OCI-LY7 (cell line): ENCODE measurements at regions not wholly inside any gene's neighbourhood (a gene's known extent, or its start where the extent isn't known, plus 50 kb on each side); places are given as distances from the start of the nearest gene placed in this dataset.

Experiments used
- CTCF ChIP-seq: fragments of 200-600 bp; sonication (generic); conservative IDR thresholded peaks from 2 replicates; pipeline ENCODE4 v1.5.1; 2014; ENCODE audit warnings: mild to moderate bottlenecking, antibody characterized with exemption, low read length, moderate library complexity, mixed read lengths
- EZH2phosphoT487 ChIP-seq: fragments of 200-600 bp; sonication (generic); IDR thresholded peaks from 2 replicates; pipeline ENCODE4 v1.6.1; 2018; ENCODE audit warnings: low read depth, borderline replicate concordance, mild to moderate bottlenecking, mixed run types, antibody characterized with exemption, low read length, moderate library complexity, mixed read lengths

- TF ChIP-seq CTCF (no peak), EZH2phosphoT487 (no peak)
Observed at GRCh38 chrX:22603060-22603459, 330.3 kb downstream of the CBLL2 start.
